ENCODE measurements at regions not wholly inside any gene's neighbourhood (a gene's known extent, or its start where the extent isn't known, plus 50 kb on each side); places are given as distances from the start of the nearest gene placed in this dataset.

- DNase-seq (ENCODE audit: low spot score): peak; percentile 24
- TF ChIP-seq CTCF (conservative IDR thresholded peaks at IDR 0.05; ENCODE audit: low read depth, low read length): no peak
- no peaks in the 10 kb centered on the region for H3K36me3 ChIP-seq (ENCODE audit: insufficient read depth, low read length, poor library complexity, severe bottlenecking)
- no peaks in the 10 kb centered on the region for H3K9me3 ChIP-seq (ENCODE audit: low read depth, low read length, poor library complexity, severe bottlenecking)
- no peak overlapping the region for H3K4me3 ChIP-seq (ENCODE audit: low read depth, low read length, poor library complexity, severe bottlenecking)
- ChIA-PET POLR2A (ENCODE audit: low non-redundant PET) (no interaction called here), CTCF (interaction anchor here (2.0 kb wide), 1 partner anchor 86 kb away, joined by 7 read pairs; no protein-coding TSS in a partner anchor)
- no peaks in the 10 kb centered on the region for H3K27me3 ChIP-seq (replicated peaks; ENCODE audit: insufficient read depth, low read depth, low read length, poor library complexity)
- no TSS peak for BruUV-seq (replicated peaks)
- H3K27ac ChIP-seq (ENCODE audit: low read depth, low read length, poor library complexity, severe bottlenecking): peak overlapping the region; percentile 70
- intact Hi-C loops (cut with micrococcal nuclease; ENCODE audit: unreplicated experiment): loop anchor here (5.0 kb wide), 1 partner anchor 144 kb away; no protein-coding TSS in a partner anchor
- H3K4me1 ChIP-seq (ENCODE audit: insufficient read depth, low read length, poor library complexity, severe bottlenecking): peaks cover 34% of the 10 kb centered on the region
Measured at GRCh38 chr3:8153800-8154199, 347.8 kb upstream of the LMCD1 start.

- DNase-seq (ENCODE audit: low spot score): peak; percentile 75
- H3K4me3 ChIP-seq (ENCODE audit: low read depth, low read length, poor library complexity, severe bottlenecking): no peak overlapping the region
- TF ChIP-seq EZH2 (IDR thresholded peaks at IDR 0.05; ENCODE audit: borderline replicate concordance, low read depth, low read length, poor library complexity, severe bottlenecking) (no peak), CTCF (conservative IDR thresholded peaks at IDR 0.05; ENCODE audit: low read depth, low read length) (no peak)
- H3K4me1 ChIP-seq (ENCODE audit: insufficient read depth, low read length, poor library complexity, severe bottlenecking): peaks cover 34% of the 10 kb centered on the region
- no peaks in the 10 kb centered on the region for H3K9me3 ChIP-seq (ENCODE audit: low read depth, low read length, poor library complexity, severe bottlenecking)
- no peaks in the 10 kb centered on the region for H3K36me3 ChIP-seq (ENCODE audit: insufficient read depth, low read length, poor library complexity, severe bottlenecking)
- no TSS peak for BruUV-seq (replicated peaks)
- intact Hi-C loops (cut with micrococcal nuclease; ENCODE audit: unreplicated experiment): loop anchor here (5.0 kb wide), 1 partner anchor 143 kb away; no protein-coding TSS in a partner anchor
- CTCF ChIA-PET: no interaction called here
- POLR2A ChIA-PET (ENCODE audit: low non-redundant PET): no interaction called here
- H3K27ac ChIP-seq (ENCODE audit: low read depth, low read length, poor library complexity, severe bottlenecking): peak overlapping the region; percentile 70
- H3K27me3 ChIP-seq (replicated peaks; ENCODE audit: insufficient read depth, low read depth, low read length, poor library complexity): no peaks in the 10 kb centered on the region
Measured at GRCh38 chr3:8154617-8155016, 347.0 kb upstream of the LMCD1 start.

- intact Hi-C loops (cut with micrococcal nuclease; ENCODE audit: unreplicated experiment): no loop called here
- H3K27ac ChIP-seq (ENCODE audit: low read depth, low read length, poor library complexity, severe bottlenecking): no peak overlapping the region
- BruUV-seq (replicated peaks): no TSS peak
- no peaks in the 10 kb centered on the region for H3K9me3 ChIP-seq (ENCODE audit: low read depth, low read length, poor library complexity, severe bottlenecking)
- H3K36me3 ChIP-seq (ENCODE audit: insufficient read depth, low read length, poor library complexity, severe bottlenecking): no peaks in the 10 kb centered on the region
- TF ChIP-seq EZH2 (IDR thresholded peaks at IDR 0.05; ENCODE audit: borderline replicate concordance, low read depth, low read length, poor library complexity, severe bottlenecking) (no peak), CTCF (conservative IDR thresholded peaks at IDR 0.05; ENCODE audit: low read depth, low read length) (no peak)
- H3K4me3 ChIP-seq (ENCODE audit: low read depth, low read length, poor library complexity, severe bottlenecking): no peak overlapping the region
- H3K4me1 ChIP-seq (ENCODE audit: insufficient read depth, low read length, poor library complexity, severe bottlenecking): peaks cover 34% of the 10 kb centered on the region
- ChIA-PET POLR2A (ENCODE audit: low non-redundant PET) (no interaction called here), CTCF (no interaction called here)
- H3K27me3 ChIP-seq (replicated peaks; ENCODE audit: insufficient read depth, low read depth, low read length, poor library complexity): no peaks in the 10 kb centered on the region
- DNase-seq (ENCODE audit: low spot score): no peak
Measured at GRCh38 chr3:8156138-8156537, 345.5 kb upstream of the LMCD1 start.

Data from A673 (cell line).